OCI-LY7 (cell line): ENCODE measurements at regions not wholly inside any gene's neighbourhood (a gene's known extent, or its start where the extent isn't known, plus 50 kb on each side); places are given as distances from the start of the nearest gene placed in this dataset.

ENCODE experiments used
- BruUV-seq: library from RNA; stranded (reverse); fragments of 400-500 nt; replicated peaks from 2 replicates; lab custom pipeline; 2021; lab: Mats Ljungman, UMichigan
- CTCF ChIA-PET: fragments of 300-600 bp; sonication (Branson Sonifier 250); formaldehyde crosslinking; loops from one replicate; lab custom pipeline; 2022; ENCODE audit warnings: antibody characterized with exemption; ENCODE audit not compliant: unreplicated experiment; lab: Charles Lee
- POLR2A ChIA-PET: fragments of 300-600 bp; sonication (Branson Sonifier 250); formaldehyde crosslinking; loops from one replicate; lab custom pipeline; 2022; ENCODE audit warnings: antibody characterized with exemption; lab: Charles Lee
- DNase-seq: peaks from one replicate; pipeline ENCODE4 v3.0.0-alpha.2; 2015; ENCODE audit warnings: low spot score
- H2AFZ ChIP-seq: fragments of 200-600 bp; sonication (generic), shearing (Covaris generic); 2 replicates; pipeline ENCODE4 v1.6.1; 2014; ENCODE audit warnings: mild to moderate bottlenecking, antibody characterized with exemption, low read length, moderate library complexity
- H3K27ac ChIP-seq: fragments of 200-600 bp; sonication (generic); 2 replicates; pipeline ENCODE4 v1.5.1; 2014; ENCODE audit warnings: mixed run types, low read depth, mild to moderate bottlenecking, moderate library complexity, low read length, inconsistent platforms; ENCODE audit not compliant: poor library complexity, severe bottlenecking
- H3K36me3 ChIP-seq: fragments of 200-600 bp; sonication (generic); 2 replicates; pipeline ENCODE4 v1.6.1; 2014; ENCODE audit warnings: mild to moderate bottlenecking, antibody characterized with exemption, low read length, moderate library complexity, mixed read lengths; ENCODE audit not compliant: insufficient read depth
- H3K4me1 ChIP-seq: fragments of 200-600 bp; sonication (generic); 2 replicates; pipeline ENCODE4 v1.5.1; 2014; ENCODE audit warnings: mild to moderate bottlenecking, low read length; ENCODE audit not compliant: insufficient read depth, poor library complexity, severe bottlenecking
- H3K4me2 ChIP-seq: fragments of 200-600 bp; sonication (generic); 2 replicates; pipeline ENCODE4 v1.6.1; 2014; ENCODE audit warnings: mild to moderate bottlenecking, low read length
- H3K4me3 ChIP-seq: fragments of 200-600 bp; sonication (generic); 2 replicates; pipeline ENCODE4 v1.5.1; 2014; ENCODE audit warnings: mild to moderate bottlenecking, low read depth, low read length; ENCODE audit not compliant: poor library complexity, severe bottlenecking
- H3K79me2 ChIP-seq: fragments of 200-600 bp; sonication (generic); 2 replicates; pipeline ENCODE4 v1.6.1; 2016; ENCODE audit warnings: low read depth, mild to moderate bottlenecking, low read length, moderate library complexity, mixed read lengths; ENCODE audit not compliant: insufficient read depth
- H3K9me2 ChIP-seq: fragments of 200-600 bp; sonication (generic); 2 replicates; pipeline ENCODE4 v1.6.1; 2016; ENCODE audit warnings: mild to moderate bottlenecking, low read length, mixed read lengths; ENCODE audit not compliant: insufficient read depth
- H3K9me3 ChIP-seq: fragments of 200-600 bp; sonication (generic); 2 replicates; pipeline ENCODE4 v1.6.1; 2014; ENCODE audit warnings: mild to moderate bottlenecking, mixed run types, low read length, mixed read lengths
- H4K20me1 ChIP-seq: fragments of 200-600 bp; sonication (generic); 2 replicates; pipeline ENCODE4 v1.6.1; 2014; ENCODE audit warnings: mild to moderate bottlenecking, antibody characterized with exemption, low read length, moderate library complexity, mixed read lengths; ENCODE audit not compliant: insufficient read depth
- EZH2phosphoT487 ChIP-seq: fragments of 200-600 bp; sonication (generic); IDR thresholded peaks from 2 replicates; pipeline ENCODE4 v1.6.1; 2018; ENCODE audit warnings: low read depth, borderline replicate concordance, mild to moderate bottlenecking, mixed run types, antibody characterized with exemption, low read length, moderate library complexity, mixed read lengths
- intact Hi-C: fragments of 100-400 bp; cut with micrococcal nuclease; formaldehyde crosslinking; loops from one replicate; pipeline ENCODE4 v1.10.0; 2022; ENCODE audit not compliant: unreplicated experiment
- TF ChIP-seq, protein P1 (sequence below): fragments of 200-600 bp; sonication (generic); conservative IDR thresholded peaks from 2 replicates; pipeline ENCODE4 v1.5.1; 2014; ENCODE audit warnings: mild to moderate bottlenecking, antibody characterized with exemption, low read length, moderate library complexity, mixed read lengths

DNA sequence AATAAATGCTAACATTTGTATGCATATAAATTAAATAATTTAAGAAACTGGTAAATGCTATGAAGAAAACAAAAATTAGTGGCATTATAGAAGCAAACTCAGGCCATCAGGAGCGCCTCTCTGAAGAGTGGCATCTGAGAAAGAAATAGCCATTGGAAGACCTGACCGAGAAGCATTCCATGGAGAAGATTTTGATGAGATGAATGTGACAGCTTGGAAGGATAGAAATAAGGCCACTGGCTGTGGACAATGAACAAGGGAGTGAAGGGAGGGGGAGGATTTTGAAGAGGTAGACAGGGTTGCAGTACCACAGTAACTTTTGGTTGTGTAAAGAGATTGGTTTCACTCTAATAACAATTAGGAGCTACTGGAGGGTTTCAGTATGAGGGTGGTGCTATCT lies 436.7 kb downstream of the CCSER2 start:
- no peaks in the 10 kb centered on the region for H4K20me1 ChIP-seq
- no peak overlapping the region for H3K4me3 ChIP-seq
- ChIA-PET POLR2A (interaction anchor here (0.5 to 0.6 kb wide), 2 partner anchors 273 to 389 kb away, joined by 3 to 4 read pairs; no protein-coding TSS in a partner anchor), CTCF (no interaction called here)
- no TSS peak for BruUV-seq
- no peaks in the 10 kb centered on the region for H3K4me1 ChIP-seq
- H3K9me2 ChIP-seq, result no peaks in the 10 kb centered on the region
- H3K27ac ChIP-seq, result no peak overlapping the region
- H3K4me2 ChIP-seq, result no peak overlapping the region
- no peaks in the 10 kb centered on the region for H3K36me3 ChIP-seq
- no peak for DNase-seq
- intact Hi-C loops, result no loop called here
- TF ChIP-seq, protein P1, sequence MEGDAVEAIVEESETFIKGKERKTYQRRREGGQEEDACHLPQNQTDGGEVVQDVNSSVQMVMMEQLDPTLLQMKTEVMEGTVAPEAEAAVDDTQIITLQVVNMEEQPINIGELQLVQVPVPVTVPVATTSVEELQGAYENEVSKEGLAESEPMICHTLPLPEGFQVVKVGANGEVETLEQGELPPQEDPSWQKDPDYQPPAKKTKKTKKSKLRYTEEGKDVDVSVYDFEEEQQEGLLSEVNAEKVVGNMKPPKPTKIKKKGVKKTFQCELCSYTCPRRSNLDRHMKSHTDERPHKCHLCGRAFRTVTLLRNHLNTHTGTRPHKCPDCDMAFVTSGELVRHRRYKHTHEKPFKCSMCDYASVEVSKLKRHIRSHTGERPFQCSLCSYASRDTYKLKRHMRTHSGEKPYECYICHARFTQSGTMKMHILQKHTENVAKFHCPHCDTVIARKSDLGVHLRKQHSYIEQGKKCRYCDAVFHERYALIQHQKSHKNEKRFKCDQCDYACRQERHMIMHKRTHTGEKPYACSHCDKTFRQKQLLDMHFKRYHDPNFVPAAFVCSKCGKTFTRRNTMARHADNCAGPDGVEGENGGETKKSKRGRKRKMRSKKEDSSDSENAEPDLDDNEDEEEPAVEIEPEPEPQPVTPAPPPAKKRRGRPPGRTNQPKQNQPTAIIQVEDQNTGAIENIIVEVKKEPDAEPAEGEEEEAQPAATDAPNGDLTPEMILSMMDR, result no peak
- TF ChIP-seq EZH2phosphoT487, result no peak
- H2AFZ ChIP-seq, result no peak overlapping the region
- H3K9me3 ChIP-seq, result no peaks in the 10 kb centered on the region
- no peaks in the 10 kb centered on the region for H3K79me2 ChIP-seq

GRCh38 chr10:84765656-84766055 lies 437.3 kb downstream of the CCSER2 start:
- Histone ChIP-seq H3K4me3 (no peak overlapping the region), H3K4me1 (no peaks in the 10 kb centered on the region), H3K4me2 (no peak overlapping the region), H4K20me1 (no peaks in the 10 kb centered on the region), H3K9me2 (no peaks in the 10 kb centered on the region), H2AFZ (no peak overlapping the region), H3K9me3 (no peaks in the 10 kb centered on the region), H3K79me2 (no peaks in the 10 kb centered on the region), H3K27ac (no peak overlapping the region), H3K36me3 (no peaks in the 10 kb centered on the region)
- CTCF ChIA-PET, result no interaction called here
- intact Hi-C loops, result no loop called here
- TF ChIP-seq EZH2phosphoT487, result no peak
- TF ChIP-seq, protein P1, result no peak
- no peak for DNase-seq
- POLR2A ChIA-PET, result no interaction called here
- no TSS peak for BruUV-seq

GRCh38 chr10:84766923-84767322 lies 438.5 kb downstream of the CCSER2 start:
- BruUV-seq, result no TSS peak
- Histone ChIP-seq H3K9me3 (no peaks in the 10 kb centered on the region), H3K4me1 (no peaks in the 10 kb centered on the region), H3K79me2 (no peaks in the 10 kb centered on the region), H3K4me2 (no peak overlapping the region), H4K20me1 (no peaks in the 10 kb centered on the region), H3K9me2 (no peaks in the 10 kb centered on the region), H3K27ac (no peak overlapping the region), H3K36me3 (no peaks in the 10 kb centered on the region), H3K4me3 (no peak overlapping the region), H2AFZ (no peak overlapping the region)
- ChIA-PET POLR2A (interaction anchor here (0.6 to 0.7 kb wide), 3 partner anchors 73 to 1192 kb away, joined by 4 to 5 read pairs (median 4); no protein-coding TSS in a partner anchor), CTCF (no interaction called here)
- DNase-seq, result no peak
- intact Hi-C loops, result no loop called here
- TF ChIP-seq, protein P1, result no peak
- no peak for TF ChIP-seq EZH2phosphoT487
